K562 (cell line): ENCODE measurements at regions not wholly inside any gene's neighbourhood (a gene's known extent, or its start where the extent isn't known, plus 50 kb on each side); places are given as distances from the start of the nearest gene placed in this dataset.

Source experiments
- ARID1B ChIP-seq: fragments of 450-650 bp; IDR thresholded peaks from 2 replicates; pipeline ENCODE4 v1.6.1; 2016; ENCODE audit warnings: antibody characterized with exemption, mild to moderate bottlenecking, inconsistent platforms
- E4F1 ChIP-seq: fragments of 250-450 bp; sonication (Bioruptor Pico); IDR thresholded peaks from 2 replicates; pipeline ENCODE4 v1.5.0; 2021; ENCODE audit warnings: mild to moderate bottlenecking, borderline replicate concordance
- ESRRA ChIP-seq: fragments of 450-650 bp; IDR thresholded peaks from 2 replicates; pipeline ENCODE4 v1.6.1; 2014; ENCODE audit warnings: low read depth, mild to moderate bottlenecking, moderate library complexity, borderline replicate concordance
- HNRNPUL1 ChIP-seq: fragments of 200-400 bp; formaldehyde crosslinking; IDR thresholded peaks from 2 replicates; pipeline ENCODE4 v1.6.1; 2017; ENCODE audit warnings: low read length
- MAFG ChIP-seq: fragments of 450-650 bp; conservative IDR thresholded peaks from 2 replicates; pipeline ENCODE4 v1.6.1; 2016; ENCODE audit warnings: missing genetic modification characterization, missing compliant biosample characterization
- MITF ChIP-seq: IDR thresholded peaks from 2 replicates; pipeline ENCODE4 v1.6.1; 2014; ENCODE audit warnings: antibody characterized with exemption
- MTF1 ChIP-seq: fragments of 250-450 bp; sonication (Bioruptor Pico); IDR thresholded peaks from 2 replicates; pipeline ENCODE4 v1.9.0; 2021; ENCODE audit warnings: moderate library complexity, mild to moderate bottlenecking, inconsistent platforms, borderline replicate concordance
- MXD1 ChIP-seq: fragments of 250-450 bp; sonication (Bioruptor Pico); IDR thresholded peaks from 2 replicates; pipeline ENCODE4 v1.8.0; 2021; ENCODE audit warnings: borderline replicate concordance, mild to moderate bottlenecking, moderate library complexity; ENCODE audit not compliant: poor library complexity, severe bottlenecking
- MYC ChIP-seq, 2 experiments: fragments of 250-450 bp in 1 of 2; sonication (Bioruptor Pico) in 1 of 2; IDR thresholded peaks; 2 replicates each; pipeline versions ENCODE4 v1.5.1 to v1.6.1; 2012 to 2021; ENCODE audit warnings: low read depth in 2 of 2, borderline replicate concordance in 1 of 2, improper control_type of control experiment in 1 of 2, low read length in 1 of 2, mild to moderate bottlenecking in 1 of 2, moderate library complexity in 1 of 2
- NCOA2 ChIP-seq, 2 experiments: fragments of 450-650 bp; IDR thresholded peaks; 2 replicates each; pipeline ENCODE4 v1.6.1; 2018; ENCODE audit warnings: mild to moderate bottlenecking in 2 of 2, moderate library complexity in 1 of 2; ENCODE audit not compliant: partially characterized antibody in 2 of 2
- SNIP1 ChIP-seq: fragments of 450-650 bp; IDR thresholded peaks from 2 replicates; pipeline ENCODE4 v1.7.1; 2017; ENCODE audit warnings: low read depth, mild to moderate bottlenecking
- STAT5A ChIP-seq: IDR thresholded peaks from 2 replicates; pipeline ENCODE4 v1.6.1; 2012; ENCODE audit warnings: low read length, inconsistent platforms, borderline replicate concordance
- TAF15 ChIP-seq: fragments of 200-400 bp; formaldehyde crosslinking; IDR thresholded peaks from 2 replicates; pipeline ENCODE4 v1.6.1; 2017; ENCODE audit warnings: mild to moderate bottlenecking, low read depth, low read length, moderate library complexity
- ZBTB12 ChIP-seq: fragments of 250-450 bp; sonication (Bioruptor Pico); IDR thresholded peaks from 2 replicates; pipeline ENCODE4 v1.4.0; 2020
- ZFX ChIP-seq: sonication (generic); formaldehyde crosslinking; IDR thresholded peaks from 2 replicates; pipeline ENCODE4 v1.8.0; 2022; ENCODE audit warnings: mild to moderate bottlenecking, missing genetic modification reagents, moderate library complexity
- ZNF133 ChIP-seq: fragments of 250-450 bp; sonication (Bioruptor Pico); IDR thresholded peaks from 2 replicates; pipeline ENCODE4 v1.4.0; 2020; ENCODE audit warnings: mild to moderate bottlenecking
- ZNF584 ChIP-seq: fragments of 200-800 bp; sonication (Bioruptor generic); IDR thresholded peaks from 2 replicates; pipeline ENCODE4 v1.6.1; 2016; ENCODE audit warnings: low read depth, mild to moderate bottlenecking, missing genetic modification characterization, missing compliant biosample characterization
- TF ChIP-seq, protein P1 (sequence below): fragments of 250-450 bp; sonication (Bioruptor Pico); IDR thresholded peaks from 2 replicates; pipeline ENCODE4 v1.5.0; 2020; ENCODE audit warnings: mild to moderate bottlenecking, borderline replicate concordance

DNA sequence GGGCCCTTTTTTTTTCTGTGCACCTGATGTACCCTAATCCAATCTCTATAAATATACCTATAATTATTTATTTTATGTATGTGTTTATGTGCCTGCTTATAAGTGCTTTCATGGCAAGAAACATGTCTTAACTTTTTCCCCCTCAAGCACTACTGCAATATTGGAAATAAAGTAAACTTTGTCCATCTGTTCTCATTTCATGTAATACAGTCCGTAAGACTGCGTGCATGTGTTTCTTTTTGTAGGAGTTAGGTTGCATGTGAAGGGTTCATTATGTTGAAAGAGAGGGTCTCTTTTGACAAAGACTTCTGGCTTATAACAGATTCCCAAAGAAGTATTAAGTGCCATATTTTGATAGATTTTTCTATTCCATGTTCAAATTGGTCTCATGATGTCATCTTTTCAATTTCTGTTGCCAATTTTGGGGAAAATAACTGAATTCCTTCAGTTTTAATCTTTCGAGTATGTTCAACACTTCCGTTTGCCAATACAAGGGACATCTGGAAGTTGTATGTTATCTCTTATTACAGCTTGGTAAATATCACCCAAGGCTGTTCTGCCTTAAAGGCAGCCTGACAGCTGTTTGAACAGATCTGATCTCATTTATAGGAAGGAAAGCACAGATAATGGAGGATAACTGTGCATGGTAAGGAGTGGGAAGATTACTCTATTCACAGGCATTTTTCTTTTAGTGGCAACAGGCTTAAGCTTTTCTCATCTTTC lies 273.1 kb upstream of the SGO1 start (continued):
- TF ChIP-seq ZFX (CRISPR knock-in tag), result no peak
- TF ChIP-seq MAFG, result no peak
- TF ChIP-seq, protein P1, sequence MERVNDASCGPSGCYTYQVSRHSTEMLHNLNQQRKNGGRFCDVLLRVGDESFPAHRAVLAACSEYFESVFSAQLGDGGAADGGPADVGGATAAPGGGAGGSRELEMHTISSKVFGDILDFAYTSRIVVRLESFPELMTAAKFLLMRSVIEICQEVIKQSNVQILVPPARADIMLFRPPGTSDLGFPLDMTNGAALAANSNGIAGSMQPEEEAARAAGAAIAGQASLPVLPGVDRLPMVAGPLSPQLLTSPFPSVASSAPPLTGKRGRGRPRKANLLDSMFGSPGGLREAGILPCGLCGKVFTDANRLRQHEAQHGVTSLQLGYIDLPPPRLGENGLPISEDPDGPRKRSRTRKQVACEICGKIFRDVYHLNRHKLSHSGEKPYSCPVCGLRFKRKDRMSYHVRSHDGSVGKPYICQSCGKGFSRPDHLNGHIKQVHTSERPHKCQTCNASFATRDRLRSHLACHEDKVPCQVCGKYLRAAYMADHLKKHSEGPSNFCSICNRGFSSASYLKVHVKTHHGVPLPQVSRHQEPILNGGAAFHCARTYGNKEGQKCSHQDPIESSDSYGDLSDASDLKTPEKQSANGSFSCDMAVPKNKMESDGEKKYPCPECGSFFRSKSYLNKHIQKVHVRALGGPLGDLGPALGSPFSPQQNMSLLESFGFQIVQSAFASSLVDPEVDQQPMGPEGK (CRISPR knock-in tag), result no peak
- no peak for TF ChIP-seq ZNF584
- TF ChIP-seq MTF1, result no peak
- TF ChIP-seq TAF15, result no peak
- no peak for TF ChIP-seq NCOA2 (IDR thresholded peaks at IDR 0.05; ENCODE audit: partially characterized antibody in 2 of 2)
- no peak for TF ChIP-seq SNIP1
- peak; percentile 49 for TF ChIP-seq ARID1B
- no peak for TF ChIP-seq HNRNPUL1
- TF ChIP-seq ESRRA, result no peak
- TF ChIP-seq MXD1, result no peak
- TF ChIP-seq E4F1 (CRISPR knock-in tag), result no peak
- no peak for TF ChIP-seq ZNF133 (CRISPR knock-in tag)
- TF ChIP-seq MITF, result no peak
- TF ChIP-seq MYC (IDR thresholded peaks at IDR 0.05; ENCODE audit: low read depth, low read length), result no peak
- no peak for TF ChIP-seq MYC (CRISPR knock-in tag; IDR thresholded peaks at IDR 0.05; ENCODE audit: borderline replicate concordance, low read depth)
- no peak for TF ChIP-seq ZBTB12 (CRISPR knock-in tag)
- TF ChIP-seq STAT5A, result 0 out of 2 replicates have a peak, but pooled peaks have one; percentile 18
